OCI-LY3 (cell line): ENCODE measurements at regions not wholly inside any gene's neighbourhood (a gene's known extent, or its start where the extent isn't known, plus 50 kb on each side); places are given as distances from the start of the nearest gene placed in this dataset.

Source experiments
- CTCF ChIP-seq: fragments of 200-600, 300-600 bp; sonication (generic); IDR thresholded peaks from 2 replicates; pipeline ENCODE4 v1.5.1; 2014; ENCODE audit warnings: antibody characterized with exemption, low read length, low read depth
- EZH2phosphoT487 ChIP-seq: fragments of 200-600 bp; shearing (Covaris generic); IDR thresholded peaks from 2 replicates; pipeline ENCODE4 v1.6.1; 2018; ENCODE audit warnings: antibody characterized with exemption, mixed run types, low read depth

DNA sequence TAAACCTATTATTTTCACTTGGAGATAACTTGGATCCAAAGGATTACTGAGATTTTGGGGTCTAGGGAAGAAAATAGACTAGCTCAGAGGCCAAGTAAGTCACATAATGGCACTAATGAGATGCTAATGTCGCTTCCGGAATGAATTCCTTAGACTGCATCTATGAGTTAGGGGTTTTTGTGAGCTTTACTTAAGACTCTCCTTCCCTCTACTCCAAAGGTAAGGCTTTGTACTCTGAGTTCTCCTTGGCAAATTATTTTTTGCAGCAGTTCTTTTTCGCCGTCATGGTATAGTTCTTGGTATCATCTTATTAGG lies 143.9 kb upstream of the KLF14 start:
- TF ChIP-seq CTCF (no peak), EZH2phosphoT487 (no peak)
